HG03457 (cell line): ENCODE measurements at regions not wholly inside any gene's neighbourhood (a gene's known extent, or its start where the extent isn't known, plus 50 kb on each side); places are given as distances from the start of the nearest gene placed in this dataset.
"Not testable (repeated sequence)": the region's sequence is repeated elsewhere in the genome, so short reads cannot be mapped to it uniquely, and the experiment has no call there.

Experiments
- ATAC-seq: cut with Tn5 transposase; IDR thresholded peaks from one replicate; pipeline ENCODE4 v1.9.1; 2021; ENCODE audit warnings: moderate number of reproducible peaks; ENCODE audit not compliant: unreplicated experiment

DNA sequence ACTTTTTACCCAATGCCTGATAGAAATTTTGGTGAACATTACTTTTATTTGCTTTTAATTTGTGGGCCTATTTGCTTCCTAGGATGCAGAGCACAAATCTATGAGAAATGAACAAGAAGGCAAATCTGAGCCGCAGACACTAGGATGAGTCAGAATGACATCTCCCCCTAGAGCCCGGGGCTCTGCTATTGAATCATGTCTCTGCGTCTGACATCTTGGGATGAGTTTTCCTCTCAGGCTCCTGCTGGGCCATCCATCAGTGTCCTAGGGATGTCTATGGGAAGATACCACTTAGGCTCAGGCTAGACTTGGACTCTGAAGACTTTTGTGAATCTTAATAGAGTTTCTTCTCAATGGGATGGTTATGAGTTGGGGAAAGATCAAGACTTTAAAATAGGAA, 157.3 kb upstream of the MTPN start:
- ATAC-seq: no peak

- no peak for ATAC-seq
Measured at GRCh38 chr7:136133551-136133950, 156.4 kb upstream of the MTPN start.

- no peak for ATAC-seq
Measured at GRCh38 chr7:136131304-136131630, 154.1 kb upstream of the MTPN start.

DNA sequence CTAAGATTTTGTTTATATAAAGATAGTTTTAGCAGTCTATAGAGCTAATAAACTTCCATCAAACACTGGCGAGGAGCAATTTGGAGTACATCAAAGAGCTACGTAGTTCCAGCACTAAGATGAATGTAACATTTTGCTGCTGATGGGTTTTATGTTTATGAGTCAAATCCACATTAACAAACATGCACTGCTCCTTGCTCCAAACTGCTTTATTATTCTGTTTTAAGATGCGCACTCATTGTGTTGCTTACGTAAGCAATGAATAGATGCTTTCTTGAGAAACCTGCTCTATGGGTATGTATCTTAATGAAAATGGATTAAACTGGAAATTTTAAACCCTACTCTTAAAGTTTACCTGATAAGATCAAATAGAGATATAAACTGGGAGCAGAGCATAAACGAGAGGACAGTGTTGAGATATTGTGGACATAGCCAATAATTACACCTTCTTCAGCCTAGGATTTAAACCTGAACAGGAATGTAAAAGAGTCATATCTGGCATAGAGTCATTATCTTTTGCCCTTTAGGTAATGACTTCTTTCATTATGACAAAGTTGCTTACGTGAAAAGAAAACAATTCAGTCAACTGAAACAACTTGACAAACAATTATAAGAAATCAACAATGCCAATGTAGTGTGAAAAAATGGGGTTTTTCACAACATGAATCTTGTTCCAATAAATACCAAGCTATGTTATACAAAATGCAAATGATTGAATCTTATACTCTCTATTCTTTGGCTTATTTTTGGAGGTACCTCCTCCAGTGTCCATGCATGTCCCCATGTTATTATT, 153.5 kb upstream of the MTPN start:
- ATAC-seq: no peak

DNA sequence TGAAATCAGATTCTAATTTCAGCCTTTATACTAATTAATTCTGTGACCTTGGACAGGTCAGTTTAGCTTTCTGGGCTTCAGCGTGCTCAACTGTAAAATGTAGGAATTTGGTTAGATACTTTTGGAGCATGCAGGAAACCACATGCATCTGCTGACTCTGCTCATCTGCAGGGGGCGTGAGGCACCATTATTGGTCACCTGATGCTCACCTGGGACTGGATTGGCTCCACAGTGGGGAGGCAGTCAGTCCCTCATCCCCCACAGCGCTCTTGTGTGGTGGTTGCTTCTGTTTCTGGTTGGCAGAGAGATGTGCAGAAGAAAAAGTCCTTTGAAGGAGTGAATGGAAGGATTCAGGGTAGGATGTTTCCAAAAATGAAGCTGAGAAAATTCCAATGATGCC, 150.9 kb upstream of the MTPN start:
- ATAC-seq: no peak

GRCh38 chr7:136123352-136123751, 146.2 kb upstream of the MTPN start:
- ATAC-seq: no peak

DNA sequence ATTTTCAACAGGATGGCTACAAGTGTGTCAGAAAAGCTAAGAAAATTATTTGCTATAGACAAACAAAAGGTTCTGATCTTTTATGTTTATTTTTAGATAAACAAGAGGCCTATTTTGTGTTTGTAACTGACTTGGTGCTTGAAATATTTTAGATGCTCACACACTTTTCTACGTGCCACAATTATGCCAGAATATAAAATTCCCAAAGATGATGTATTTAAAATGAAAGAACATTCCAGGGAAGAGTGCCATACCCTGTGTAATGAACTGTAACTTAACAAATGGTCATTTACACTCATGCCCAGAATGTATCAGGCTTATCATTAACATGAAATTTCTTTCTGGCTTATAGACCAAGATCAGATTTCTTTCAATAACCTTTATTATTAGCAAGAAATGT, 144.9 kb upstream of the MTPN start:
- ATAC-seq: no peak

DNA sequence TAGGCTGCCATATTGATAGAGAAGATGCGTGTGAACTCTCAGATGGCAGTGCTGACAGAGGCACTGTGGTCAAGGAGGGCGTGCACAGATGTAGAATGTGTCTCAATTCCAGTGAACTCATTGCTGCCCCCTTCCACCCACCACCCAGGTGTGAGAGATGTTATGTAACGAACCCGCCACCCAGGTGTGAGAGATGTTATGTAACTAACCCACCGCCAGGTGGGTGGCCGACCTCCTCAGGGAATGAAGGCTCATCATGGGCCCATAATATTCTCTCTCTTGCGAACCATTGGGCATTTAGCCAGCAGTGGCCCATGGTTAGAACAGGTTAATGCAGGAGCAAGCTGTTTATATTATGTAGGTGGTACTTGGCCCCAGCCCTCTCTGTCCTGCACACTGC, 140.4 kb upstream of the MTPN start:
- ATAC-seq: no peak

- ATAC-seq: no peak
Measured at GRCh38 chr7:136116186-136116585, 139.0 kb upstream of the MTPN start.

DNA sequence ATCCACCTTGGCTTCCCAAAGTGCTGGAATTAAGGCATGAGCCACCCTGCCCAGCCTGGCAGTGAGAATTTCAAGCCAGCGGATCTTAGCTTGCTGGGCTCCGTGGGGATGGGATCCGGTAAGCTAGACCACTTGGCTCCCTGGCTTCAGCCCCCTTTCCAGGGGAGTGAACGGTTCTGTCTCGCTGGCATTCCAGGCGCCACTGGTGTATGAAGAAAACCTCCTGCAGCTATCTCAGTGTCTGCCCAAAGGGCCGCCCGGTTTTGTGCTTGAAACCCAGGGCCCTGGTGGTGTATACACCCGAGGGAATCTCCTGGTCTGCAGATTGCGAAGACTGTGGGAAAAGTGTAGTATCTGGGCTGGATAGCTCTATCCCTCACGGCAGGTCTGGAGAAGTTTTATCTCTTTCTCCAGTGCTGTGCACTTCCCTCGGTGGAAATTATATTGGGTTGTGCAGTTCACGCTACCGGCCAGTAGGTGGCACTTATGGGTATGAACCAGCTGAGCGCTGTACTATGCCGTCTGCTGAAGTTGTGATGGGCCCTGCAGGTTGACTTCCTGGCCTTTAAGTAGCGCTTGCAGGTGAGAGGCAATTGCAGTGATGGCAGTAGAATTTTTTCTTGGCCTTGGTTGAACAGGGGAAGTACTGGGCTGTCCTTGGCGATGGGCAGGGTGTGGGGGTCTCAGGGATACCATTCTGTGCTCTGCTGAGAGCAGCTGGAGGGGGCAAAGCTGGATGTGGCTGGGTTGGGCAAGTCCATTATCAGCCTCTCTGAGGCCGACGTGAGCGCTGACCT, 138.0 kb upstream of the MTPN start:
- ATAC-seq: peak; percentile 96

GRCh38 chr7:136114467-136114866, 137.3 kb upstream of the MTPN start:
- not testable (repeated sequence) for ATAC-seq

- not testable (repeated sequence) for ATAC-seq
Measured at GRCh38 chr7:136109037-136109436, 131.9 kb upstream of the MTPN start.

GRCh38 chr7:136105191-136105590, 128.0 kb upstream of the MTPN start:
- no peak for ATAC-seq

DNA sequence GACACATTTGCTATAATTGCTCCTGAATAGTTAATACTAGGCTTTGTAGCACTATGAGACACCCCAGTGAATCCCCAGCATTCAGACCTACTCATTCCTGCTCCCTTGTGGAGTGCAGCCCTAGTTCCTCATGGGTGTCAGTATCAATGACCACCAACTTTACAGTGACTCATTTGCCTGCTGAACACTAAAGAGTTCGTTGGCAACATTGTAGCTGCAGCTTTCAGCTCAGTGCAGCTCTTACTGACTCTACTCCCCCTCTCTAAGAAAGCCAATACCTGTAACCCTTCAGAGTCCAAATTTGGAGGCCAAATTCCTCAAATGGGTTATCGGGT, 127.1 kb upstream of the MTPN start:
- ATAC-seq: no peak

DNA sequence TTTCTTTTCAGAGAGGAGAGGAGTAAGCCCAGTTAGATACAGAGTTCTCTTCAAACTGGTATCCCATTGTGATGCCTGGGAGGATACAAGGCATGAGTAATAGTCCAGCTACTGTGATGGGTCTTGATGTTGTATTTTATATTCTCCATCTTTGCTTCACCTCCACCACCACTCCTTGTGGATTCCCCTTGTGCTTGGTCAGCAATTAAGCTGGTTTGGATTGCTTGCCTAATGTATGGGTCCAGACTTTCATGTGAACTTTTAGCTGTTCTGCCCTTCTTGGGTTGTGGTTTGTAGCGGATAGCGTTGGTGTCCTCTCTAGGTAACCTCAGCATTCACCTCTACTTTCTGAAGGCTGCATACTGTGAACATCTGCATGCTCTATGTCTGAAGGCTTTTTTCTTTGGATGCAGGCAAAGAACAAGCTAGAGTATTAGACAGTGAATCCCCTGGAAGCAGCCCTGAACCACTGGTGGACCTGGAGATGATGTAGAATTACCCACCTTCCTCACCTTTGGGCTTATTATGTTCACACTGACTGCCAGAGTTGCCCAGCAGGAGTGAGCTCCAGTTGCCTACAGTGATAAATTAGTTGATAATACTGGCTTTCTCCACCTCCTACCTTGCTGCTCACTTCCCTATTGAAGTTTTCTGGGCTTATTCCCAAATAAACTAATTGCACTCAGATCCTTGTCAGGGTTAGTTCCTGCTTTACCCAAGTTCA, 126.5 kb upstream of the MTPN start:
- no peak for ATAC-seq

DNA sequence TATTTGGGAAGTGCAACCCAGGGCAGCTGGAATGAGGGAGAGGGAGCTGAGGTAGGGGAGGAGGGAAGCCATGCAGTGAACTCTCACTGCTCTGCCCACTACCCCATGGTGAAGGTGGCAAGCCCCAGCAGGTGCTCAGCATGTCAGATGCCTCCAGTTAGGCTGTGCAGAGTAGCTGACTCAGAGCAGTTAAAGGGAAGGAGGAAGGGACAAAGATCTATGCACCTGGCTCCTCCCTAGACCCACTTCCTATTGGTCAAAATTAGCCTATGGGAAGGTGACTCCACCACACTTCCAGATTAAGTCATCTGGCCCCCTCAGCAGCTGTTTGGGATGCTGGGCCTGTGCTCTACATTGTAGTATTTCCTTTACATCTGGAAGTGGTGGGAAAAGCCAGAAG, 125.7 kb upstream of the MTPN start:
- ATAC-seq: no peak

DNA sequence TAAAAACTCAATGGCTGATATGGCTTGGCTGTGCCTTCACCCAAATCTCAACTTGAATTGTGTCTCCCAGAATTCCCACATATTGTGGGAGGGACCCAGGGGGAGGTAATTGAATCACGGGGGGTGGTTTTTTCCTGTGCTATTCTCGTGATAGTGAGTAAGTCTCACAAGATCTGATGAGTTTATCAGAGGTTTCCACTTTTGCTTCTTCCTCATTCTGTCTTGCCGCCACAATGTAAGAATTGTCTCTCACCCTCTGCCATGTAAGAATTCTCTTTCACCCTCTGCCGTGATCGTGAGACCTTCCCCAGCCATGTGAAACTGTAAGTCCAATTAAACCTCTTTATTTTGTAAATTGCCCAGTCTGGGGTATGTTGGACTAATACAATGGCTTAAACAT, 115.6 kb upstream of the MTPN start:
- ATAC-seq: not testable (repeated sequence)

GRCh38 chr7:136087881-136088280, 110.7 kb upstream of the MTPN start:
- ATAC-seq: no peak

DNA sequence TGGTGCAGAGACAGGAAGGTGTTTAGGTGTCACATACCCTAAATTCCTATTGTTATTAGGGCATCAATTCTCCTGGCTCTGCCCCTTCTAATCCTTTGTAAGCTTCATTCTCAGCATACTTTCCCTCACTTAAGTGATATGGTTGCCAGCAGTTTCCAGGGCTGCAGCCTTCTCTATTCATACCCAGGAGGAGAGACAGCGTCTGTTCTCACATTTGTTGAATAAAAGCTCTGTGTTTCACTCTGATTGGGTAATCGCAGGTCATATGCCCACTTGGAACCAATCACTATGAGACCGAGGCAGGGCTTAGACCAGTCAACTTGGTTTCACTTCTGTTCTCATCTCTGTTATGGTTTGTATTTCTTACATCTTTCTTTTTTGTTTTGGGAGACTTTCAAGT, 109.6 kb upstream of the MTPN start:
- no peak for ATAC-seq

DNA sequence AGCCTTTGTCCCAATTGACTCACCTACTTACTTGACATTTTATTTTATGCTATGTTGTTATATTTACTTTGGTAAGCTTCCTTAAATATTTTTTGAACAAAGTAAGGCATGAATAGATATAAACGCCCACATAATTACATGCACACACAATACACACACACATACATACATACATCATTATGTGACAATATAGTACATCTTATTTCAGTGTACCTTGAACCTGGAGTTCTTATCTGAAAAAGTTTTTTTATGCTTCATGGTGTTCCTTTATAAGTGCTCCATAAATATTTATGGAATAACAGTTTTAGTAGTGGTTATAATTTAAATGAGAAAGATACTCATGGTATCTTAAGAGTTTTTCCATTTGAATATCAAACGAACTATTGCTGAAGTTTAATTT, 102.8 kb upstream of the MTPN start:
- no peak for ATAC-seq

DNA sequence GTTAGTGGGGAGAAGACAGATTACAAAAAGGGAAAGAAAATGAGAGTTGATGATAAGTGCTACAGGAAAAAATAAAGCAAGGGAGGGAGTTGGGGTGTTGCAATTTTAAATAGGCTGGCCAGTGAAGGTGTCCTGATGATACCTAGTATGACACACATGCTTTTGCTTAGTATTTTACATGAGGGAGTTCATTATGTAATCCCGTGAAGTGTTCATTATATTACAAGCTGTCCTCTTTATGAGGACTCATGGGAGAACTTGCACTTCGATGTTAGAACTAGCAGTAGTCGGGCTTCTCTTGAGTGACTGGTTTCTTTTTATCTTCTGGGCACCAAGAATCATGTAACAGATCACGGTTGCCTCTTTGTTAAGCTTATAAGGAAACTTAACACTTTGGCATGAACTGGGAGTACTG, 102.3 kb upstream of the MTPN start:
- no peak for ATAC-seq

- no peak for ATAC-seq
Measured at GRCh38 chr7:136079066-136079465, 101.9 kb upstream of the MTPN start.
